GM12878 (cell line): ENCODE measurements at regions not wholly inside any gene's neighbourhood (a gene's known extent, or its start where the extent isn't known, plus 50 kb on each side); places are given as distances from the start of the nearest gene placed in this dataset.

Source experiments
- MXI1 ChIP-seq: fragments of 150-350 bp; IDR thresholded peaks from 2 replicates; pipeline ENCODE4 v1.6.1; 2011; ENCODE audit warnings: low read depth, mild to moderate bottlenecking, inconsistent platforms, low read length, improper control_type of control experiment
- PML ChIP-seq: IDR thresholded peaks from 2 replicates; pipeline ENCODE4 v1.6.1; 2012; ENCODE audit warnings: low read length, inconsistent platforms
- PRDM15 ChIP-seq: fragments of 450-650 bp; formaldehyde crosslinking; IDR thresholded peaks from 2 replicates; pipeline ENCODE4 v1.4.0; 2020; ENCODE audit warnings: mild to moderate bottlenecking, moderate library complexity
- SKIL ChIP-seq: fragments of 450-650 bp; IDR thresholded peaks from 2 replicates; pipeline ENCODE4 v1.6.1; 2017; ENCODE audit warnings: mild to moderate bottlenecking, low read depth, inconsistent platforms; ENCODE audit not compliant: poor library complexity, severe bottlenecking
- SPI1 ChIP-seq: IDR thresholded peaks from 2 replicates; pipeline ENCODE4 v1.6.1; 2011; ENCODE audit warnings: low read depth, mild to moderate bottlenecking, low read length, moderate library complexity, borderline replicate concordance; ENCODE audit not compliant: insufficient read depth
- USF1 ChIP-seq: IDR thresholded peaks from 2 replicates; pipeline ENCODE4 v1.6.1; 2011; ENCODE audit warnings: borderline replicate concordance, low read depth, mild to moderate bottlenecking, moderate library complexity, mixed read lengths, low read length; ENCODE audit not compliant: insufficient read depth; ENCODE audit errors: extremely low read length
- ZNF24 ChIP-seq: fragments of 450-650 bp; IDR thresholded peaks from 2 replicates; pipeline ENCODE4 v1.6.1; 2017; ENCODE audit warnings: antibody characterized with exemption, mild to moderate bottlenecking

- TF ChIP-seq USF1 (no peak), SKIL (no peak), ZNF24 (no peak), MXI1 (no peak), PRDM15 (no peak), SPI1 (no peak), PML (no peak)
These were observed 64.4 kb downstream of the NPTX2 start (continued) for GRCh38 chr7:98681511-98681910.
